Body of pancreas (tissue), 4 donors: ENCODE measurements at regions not wholly inside any gene's neighbourhood (a gene's known extent, or its start where the extent isn't known, plus 50 kb on each side); places are given as distances from the start of the nearest gene placed in this dataset.

ENCODE experiments used
- POLR2A ChIP-seq, 3 donors: fragments of 450-650 bp; IDR thresholded peaks; one replicate each; pipeline ENCODE4 v1.6.1; 2016; ENCODE audit warnings: antibody characterized with exemption in 3 of 3, mild to moderate bottlenecking in 2 of 3
- TF ChIP-seq, protein P1 (sequence below), 7 experiments: fragments of 450-650 bp in 4 of 7; fragments of 200-600 bp in 3 of 7; sonication (generic) in 3 of 7; IDR thresholded peaks; one replicate each; pipeline ENCODE4 v1.5.1; 2016 to 2019; ENCODE audit warnings: antibody characterized with exemption in 7 of 7

- no peak for TF ChIP-seq POLR2A (IDR thresholded peaks at IDR 0.05)
- TF ChIP-seq, protein P1, sequence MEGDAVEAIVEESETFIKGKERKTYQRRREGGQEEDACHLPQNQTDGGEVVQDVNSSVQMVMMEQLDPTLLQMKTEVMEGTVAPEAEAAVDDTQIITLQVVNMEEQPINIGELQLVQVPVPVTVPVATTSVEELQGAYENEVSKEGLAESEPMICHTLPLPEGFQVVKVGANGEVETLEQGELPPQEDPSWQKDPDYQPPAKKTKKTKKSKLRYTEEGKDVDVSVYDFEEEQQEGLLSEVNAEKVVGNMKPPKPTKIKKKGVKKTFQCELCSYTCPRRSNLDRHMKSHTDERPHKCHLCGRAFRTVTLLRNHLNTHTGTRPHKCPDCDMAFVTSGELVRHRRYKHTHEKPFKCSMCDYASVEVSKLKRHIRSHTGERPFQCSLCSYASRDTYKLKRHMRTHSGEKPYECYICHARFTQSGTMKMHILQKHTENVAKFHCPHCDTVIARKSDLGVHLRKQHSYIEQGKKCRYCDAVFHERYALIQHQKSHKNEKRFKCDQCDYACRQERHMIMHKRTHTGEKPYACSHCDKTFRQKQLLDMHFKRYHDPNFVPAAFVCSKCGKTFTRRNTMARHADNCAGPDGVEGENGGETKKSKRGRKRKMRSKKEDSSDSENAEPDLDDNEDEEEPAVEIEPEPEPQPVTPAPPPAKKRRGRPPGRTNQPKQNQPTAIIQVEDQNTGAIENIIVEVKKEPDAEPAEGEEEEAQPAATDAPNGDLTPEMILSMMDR (IDR thresholded peaks at IDR 0.05): no peak
Observed at GRCh38 chr9:119078015-119078414, 291.2 kb downstream of the BRINP1 start.
